A549 (cell line): ENCODE measurements at regions not wholly inside any gene's neighbourhood (a gene's known extent, or its start where the extent isn't known, plus 50 kb on each side); places are given as distances from the start of the nearest gene placed in this dataset.

ENCODE experiments used
- ATAC-seq, 2 experiments: fragments of 200-7000 bp in 1 of 2; fragments of >200 bp in 1 of 2; cut with Nextera tagmentation in 1 of 2; cut with Tn5 transposase in 1 of 2; 3 replicates each; pipeline versions ENCODE4 v1.8.0 to v1.9.1; 2018 to 2020; ENCODE audit warnings: mild to moderate bottlenecking in 1 of 2, moderate library complexity in 1 of 2
- CTCF ChIA-PET: fragments of 300-600 bp; sonication (Branson Sonifier 250); formaldehyde crosslinking; extraction: SDS; loops from one replicate; lab custom pipeline; 2021; ENCODE audit warnings: antibody characterized with exemption, inconsistent platforms; lab: Yijun Ruan, JAX
- POLR2A ChIA-PET: fragments of 350-600 bp; formaldehyde crosslinking; extraction: SDS; loops from one replicate; lab custom pipeline; 2021; ENCODE audit warnings: antibody characterized with exemption, inconsistent platforms; lab: Yijun Ruan, JAX
- DNase-seq, 2 experiments: peaks; one replicate each; pipeline versions ENCODE4 v3.0.0 to v3.0.0-alpha.2; 2011 to 2016; ENCODE audit warnings: low read depth in 1 of 2, low spot score in 1 of 2
- FAIRE-seq: peaks from 2 replicates; lab custom pipeline; 2011; peaks lifted over from hg19 to GRCh38; lab: Jason Lieb, UNC
- H3K27ac ChIP-seq, 2 experiments: fragments of >200 bp; sonication (Bioruptor Twin); formaldehyde crosslinking; 3 replicates each; pipeline ENCODE4 v1.5.1; 2016 to 2017
- H3K4me1 ChIP-seq: fragments of >200 bp; sonication (Bioruptor Twin); formaldehyde crosslinking; 3 replicates; pipeline ENCODE4 v1.6.1; 2016
- H3K4me2 ChIP-seq: fragments of >200 bp; sonication (Bioruptor Twin); formaldehyde crosslinking; 3 replicates; pipeline ENCODE4 v1.6.1; 2016
- H3K4me3 ChIP-seq: fragments of >200 bp; sonication (Bioruptor Twin); formaldehyde crosslinking; 3 replicates; pipeline ENCODE4 v1.5.1; 2016
- H3K9me3 ChIP-seq: fragments of >200 bp; sonication (Bioruptor Twin); formaldehyde crosslinking; 3 replicates; pipeline ENCODE4 v1.6.1; 2016
- BHLHE40 ChIP-seq: IDR thresholded peaks from 2 replicates; pipeline ENCODE4 v1.6.1; 2012; ENCODE audit warnings: low read depth, low read length, inconsistent platforms
- CBX2 ChIP-seq: fragments of 200-600 bp; sonication (generic); IDR thresholded peaks from 2 replicates; pipeline ENCODE4 v1.6.1; 2016; ENCODE audit warnings: low read depth, mild to moderate bottlenecking, borderline replicate concordance
- E2F6 ChIP-seq: IDR thresholded peaks from 2 replicates; pipeline ENCODE4 v1.6.1; 2012; ENCODE audit warnings: low read depth, borderline replicate concordance
- EHF ChIP-seq: fragments of 250-450 bp; sonication (Bioruptor Pico); IDR thresholded peaks from 2 replicates; pipeline ENCODE4 v1.5.0; 2020; ENCODE audit warnings: mild to moderate bottlenecking
- EHMT2 ChIP-seq: fragments of 200-600 bp; sonication (generic); IDR thresholded peaks from 2 replicates; pipeline ENCODE4 v1.6.1; 2016; ENCODE audit warnings: antibody characterized with exemption, low read depth, mild to moderate bottlenecking, moderate library complexity
- ELK1 ChIP-seq: fragments of 150-350 bp; IDR thresholded peaks from 2 replicates; pipeline ENCODE4 v1.6.1; 2014; ENCODE audit warnings: low read depth, mild to moderate bottlenecking, low read length
- FOXS1 ChIP-seq: fragments of 250-450 bp; sonication (Bioruptor Pico); IDR thresholded peaks from 2 replicates; pipeline ENCODE4 v1.5.0; 2020; ENCODE audit warnings: mild to moderate bottlenecking, moderate library complexity
- HOXB5 ChIP-seq: fragments of 250-450 bp; sonication (Bioruptor Pico); IDR thresholded peaks from 2 replicates; pipeline ENCODE4 v1.5.0; 2020; ENCODE audit warnings: mild to moderate bottlenecking, moderate library complexity
- KDM1A ChIP-seq: fragments of 200-600 bp; sonication (generic); IDR thresholded peaks from 2 replicates; pipeline ENCODE4 v1.6.1; 2016; ENCODE audit warnings: low read depth, mild to moderate bottlenecking
- KDM5A ChIP-seq: fragments of 200-600 bp; sonication (generic); IDR thresholded peaks from 2 replicates; pipeline ENCODE4 v1.6.1; 2016; ENCODE audit warnings: antibody characterized with exemption, mild to moderate bottlenecking
- MAFK ChIP-seq: fragments of 450-650 bp; IDR thresholded peaks from 2 replicates; pipeline ENCODE4 v1.6.1; 2014; ENCODE audit not compliant: partially characterized antibody
- NR3C1 ChIP-seq: fragments of >200 bp; sonication (Bioruptor Twin); formaldehyde crosslinking; IDR thresholded peaks from 3 replicates; pipeline ENCODE4 v1.6.1; 2017
- PHF8 ChIP-seq: fragments of 200-600 bp; sonication (generic); IDR thresholded peaks from 2 replicates; pipeline ENCODE4 v1.6.1; 2016; ENCODE audit warnings: low read depth, mild to moderate bottlenecking, antibody characterized with exemption, moderate library complexity, borderline replicate concordance
- RAD21 ChIP-seq, 2 experiments: fragments of >200 bp in 1 of 2; sonication (Bioruptor Twin) in 1 of 2; formaldehyde crosslinking in 1 of 2; IDR thresholded peaks in 1 of 2; conservative IDR thresholded peaks in 1 of 2; 2 replicates in 1 of 2; 3 replicates in 1 of 2; pipeline ENCODE4 v1.6.1; 2012 to 2018; ENCODE audit warnings: inconsistent platforms in 1 of 2
- RARB ChIP-seq: fragments of 250-450 bp; sonication (Bioruptor Pico); IDR thresholded peaks from 2 replicates; pipeline ENCODE4 v1.8.0; 2021; ENCODE audit warnings: mild to moderate bottlenecking, moderate library complexity
- ZFP36 ChIP-seq: fragments of 450-650 bp; IDR thresholded peaks from 2 replicates; pipeline ENCODE4 v1.6.1; 2014; ENCODE audit warnings: borderline replicate concordance; ENCODE audit not compliant: partially characterized antibody
- WGBS: methylation state at CpG from one replicate; pipeline ENCODE4 v1.1.6; 2017; ENCODE audit errors: missing lambda C conversion rate; 5-methylcytosine and 5-hydroxymethylcytosine counted together
- TF ChIP-seq, protein P1 (sequence below): fragments of >200 bp; sonication (Bioruptor Twin); formaldehyde crosslinking; IDR thresholded peaks from 3 replicates; pipeline ENCODE4 v1.6.1; 2016

DNA sequence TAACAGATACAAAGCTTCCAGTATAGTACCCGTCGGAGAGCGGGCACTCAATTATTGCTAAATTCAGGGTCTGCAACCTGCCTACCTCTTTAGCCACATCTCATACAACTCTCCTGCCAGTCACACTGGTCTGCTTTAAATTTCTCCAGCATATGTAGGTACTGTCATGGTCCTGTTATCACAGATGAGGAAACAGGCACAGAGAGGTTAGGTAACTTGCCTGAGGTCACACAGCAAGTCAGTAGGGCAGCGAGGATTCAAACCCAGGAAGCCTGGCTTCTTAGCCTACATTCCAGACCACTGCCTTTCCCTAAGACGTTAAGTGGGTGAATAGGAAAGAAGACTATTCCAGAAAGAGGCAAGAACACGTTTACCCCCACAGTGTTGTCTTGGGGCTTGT is 186.0 kb upstream of the NFIB start:
- H3K4me3 ChIP-seq, result no peak overlapping the region
- no peaks in the 10 kb centered on the region for H3K9me3 ChIP-seq
- POLR2A ChIA-PET, result no interaction called here
- ATAC-seq, result no peak
- FAIRE-seq, result no peak
- no peaks in the 10 kb centered on the region for H3K4me1 ChIP-seq
- TF ChIP-seq PHF8, result no peak
- TF ChIP-seq CBX2, result no peak
- no peak for TF ChIP-seq RAD21 (conservative IDR thresholded peaks at IDR 0.05 in 1 of 2, IDR thresholded peaks at IDR 0.05 in 1 of 2)
- no peak for TF ChIP-seq EHMT2
- TF ChIP-seq BHLHE40, result no peak
- no peak for TF ChIP-seq RARB
- no peak for TF ChIP-seq ELK1
- TF ChIP-seq EHF (CRISPR knock-in tag), result no peak
- no peak for TF ChIP-seq KDM5A
- TF ChIP-seq KDM1A, result no peak
- TF ChIP-seq, protein P1, sequence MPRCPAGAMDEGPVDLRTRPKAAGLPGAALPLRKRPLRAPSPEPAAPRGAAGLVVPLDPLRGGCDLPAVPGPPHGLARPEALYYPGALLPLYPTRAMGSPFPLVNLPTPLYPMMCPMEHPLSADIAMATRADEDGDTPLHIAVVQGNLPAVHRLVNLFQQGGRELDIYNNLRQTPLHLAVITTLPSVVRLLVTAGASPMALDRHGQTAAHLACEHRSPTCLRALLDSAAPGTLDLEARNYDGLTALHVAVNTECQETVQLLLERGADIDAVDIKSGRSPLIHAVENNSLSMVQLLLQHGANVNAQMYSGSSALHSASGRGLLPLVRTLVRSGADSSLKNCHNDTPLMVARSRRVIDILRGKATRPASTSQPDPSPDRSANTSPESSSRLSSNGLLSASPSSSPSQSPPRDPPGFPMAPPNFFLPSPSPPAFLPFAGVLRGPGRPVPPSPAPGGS, result no peak
- CTCF ChIA-PET, result interaction anchor here (1.2 kb wide), 2 partner anchors 9 to 15 kb away, joined by 4 to 5 read pairs; no protein-coding TSS in a partner anchor
- 50% methylated on average over 6 of the region's 6 CpGs for WGBS
- H3K4me2 ChIP-seq, result no peak overlapping the region
- H3K27ac ChIP-seq, result no peak overlapping the region
- DNase-seq, result no peak

DNA sequence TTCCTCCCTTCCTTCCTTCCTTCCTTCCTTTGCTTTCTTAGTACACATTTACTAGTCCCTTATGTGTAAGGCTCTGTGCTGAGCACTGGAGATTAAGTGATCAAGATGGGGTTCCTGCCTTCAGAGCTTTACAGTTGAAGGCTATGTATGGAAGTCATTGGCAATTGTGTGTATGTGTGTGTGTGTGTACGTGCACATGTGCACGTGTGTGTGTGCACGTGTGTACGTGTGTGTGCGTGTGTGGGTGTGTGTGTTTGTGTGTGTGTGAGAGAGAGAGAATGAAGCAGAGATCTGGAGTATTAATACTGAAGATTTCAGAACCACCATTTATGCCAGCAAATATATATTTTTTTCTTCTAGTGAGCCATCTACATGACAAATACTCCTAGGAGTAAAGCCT is 184.9 kb upstream of the NFIB start:
- no peak for TF ChIP-seq MAFK
- no peak for TF ChIP-seq E2F6
- no peak for TF ChIP-seq HOXB5 (CRISPR knock-in tag)
- no peak for TF ChIP-seq BHLHE40
- TF ChIP-seq, all 56 proteins: peak for 0
- no peak for DNase-seq
- H3K9me3 ChIP-seq, result no peaks in the 10 kb centered on the region
- H3K4me1 ChIP-seq, result no peaks in the 10 kb centered on the region
- no peak for ATAC-seq
- ChIA-PET POLR2A (no interaction called here), CTCF (interaction anchor here (1.0 to 1.2 kb wide), 3 partner anchors 10 to 270 kb away, joined by 4 to 5 read pairs (median 5); no protein-coding TSS in a partner anchor)
- H3K4me3 ChIP-seq, result no peak overlapping the region
- no peak overlapping the region for H3K4me2 ChIP-seq
- no peak overlapping the region for H3K27ac ChIP-seq
- 14% methylated on average over 5 of the region's 5 CpGs for WGBS
- no peak for FAIRE-seq

GRCh38 chr9:14497476-14497875 is 183.5 kb upstream of the NFIB start:
- DNase-seq, result no peak
- 0% methylated on average over 1 of the region's 1 CpG for WGBS
- FAIRE-seq, result no peak

More at GRCh38 chr9:14497476-14497875, 183.5 kb upstream of the NFIB start:
- Histone ChIP-seq H3K4me2 (no peak overlapping the region), H3K9me3 (no peaks in the 10 kb centered on the region), H3K4me1 (no peaks in the 10 kb centered on the region), H3K4me3 (no peak overlapping the region), H3K27ac (no peak overlapping the region)
- no peak for TF ChIP-seq ZFP36
- no peak for TF ChIP-seq NR3C1
- TF ChIP-seq, protein P1, result no peak
- no peak for TF ChIP-seq FOXS1 (CRISPR knock-in tag)
- no peak for TF ChIP-seq CBX2
- ChIA-PET CTCF (no interaction called here), POLR2A (no interaction called here)
- no peak for ATAC-seq
